Hypothalamus (tissue), 51 donors: ENCODE measurements at regions not wholly inside any gene's neighbourhood (a gene's known extent, or its start where the extent isn't known, plus 50 kb on each side); places are given as distances from the start of the nearest gene placed in this dataset.
A peak's percentile ranks its signal among the peaks of the same experiment; 100 is the strongest.
"Not testable (repeated sequence)": the region's sequence is repeated elsewhere in the genome, so short reads cannot be mapped to it uniquely, and the experiment has no call there.

Source experiments
- DNase-seq, 51 donors: peaks; one replicate each; lab custom pipeline; 2025; lab: John Stamatoyannopoulos, UW

DNA sequence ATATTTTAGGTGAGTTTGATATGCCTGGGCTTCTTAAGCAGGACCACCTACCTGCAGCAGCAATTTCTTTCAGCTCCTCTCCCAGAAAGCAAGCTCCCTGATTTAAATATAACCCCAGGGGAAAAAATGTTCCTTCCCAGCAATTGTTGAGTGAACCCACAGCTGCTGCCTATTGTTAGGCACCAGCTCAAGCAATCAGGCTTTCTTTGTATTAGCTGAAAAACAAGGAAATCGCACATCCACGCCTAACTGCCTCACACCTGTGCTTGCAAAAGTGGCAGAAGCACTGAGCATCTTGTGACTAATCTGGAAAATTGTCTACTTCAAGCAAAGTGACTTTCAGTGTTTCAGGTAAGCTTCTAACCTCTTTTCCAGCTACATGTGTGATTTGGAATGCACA is 432.2 kb downstream of the SMARCA1 start:
- DNase-seq, result peak in 1 of 51 donors; percentile 22

DNA sequence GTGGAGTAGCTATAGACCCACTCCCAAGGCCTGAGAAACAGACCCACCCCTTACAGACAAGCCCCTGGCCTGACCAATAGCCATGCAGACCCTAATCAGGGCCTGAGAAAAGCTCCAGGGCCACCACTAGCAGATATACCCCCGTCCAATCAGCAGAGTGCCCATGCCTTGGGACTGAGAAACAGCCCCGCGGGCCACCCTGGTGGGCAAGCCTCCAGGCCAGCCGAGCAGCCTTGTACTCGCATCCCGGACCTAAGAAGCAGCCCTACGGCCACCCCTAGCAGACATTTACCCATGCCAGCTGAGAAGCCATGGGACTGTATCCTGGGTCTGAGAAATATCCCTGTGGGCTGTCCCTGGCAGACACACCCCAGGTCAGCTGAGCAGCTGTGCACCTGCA is 436.5 kb downstream of the SMARCA1 start:
- DNase-seq, result no peak

DNA sequence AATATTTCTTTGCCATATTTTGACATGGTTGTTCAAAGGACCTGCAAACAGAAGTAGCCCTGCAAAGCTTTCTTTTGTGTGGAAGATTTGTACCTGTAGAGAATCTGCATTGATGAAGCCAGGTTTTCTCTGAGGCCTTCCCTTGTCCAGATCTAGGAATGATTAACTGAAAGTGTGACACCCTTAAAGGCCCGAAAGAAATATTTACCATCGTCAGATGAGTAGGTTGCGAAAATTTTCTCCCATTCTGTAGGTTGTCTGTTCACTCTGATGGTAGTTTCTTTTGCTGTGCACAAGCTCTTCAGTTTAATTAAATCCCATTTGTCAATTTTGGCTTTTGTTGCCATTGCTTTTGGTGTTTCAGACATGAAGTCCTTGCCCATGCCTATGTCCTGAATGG is 439.0 kb downstream of the SMARCA1 start:
- DNase-seq, result not testable (repeated sequence)

GRCh38 chrX:129077424-129078170 is 445.7 kb downstream of the SMARCA1 start:
- DNase-seq, result no peak

GRCh38 chrX:129071390-129071789 is 451.9 kb downstream of the SMARCA1 start:
- DNase-seq, result no peak

- no peak for DNase-seq
Observed at GRCh38 chrX:129065895-129066294, 457.4 kb downstream of the SMARCA1 start.

- no peak for DNase-seq
Observed at GRCh38 chrX:129058405-129058804, 464.9 kb downstream of the SMARCA1 start.

GRCh38 chrX:129043138-129043537 is 480.2 kb downstream of the SMARCA1 start:
- DNase-seq, result no peak

DNA sequence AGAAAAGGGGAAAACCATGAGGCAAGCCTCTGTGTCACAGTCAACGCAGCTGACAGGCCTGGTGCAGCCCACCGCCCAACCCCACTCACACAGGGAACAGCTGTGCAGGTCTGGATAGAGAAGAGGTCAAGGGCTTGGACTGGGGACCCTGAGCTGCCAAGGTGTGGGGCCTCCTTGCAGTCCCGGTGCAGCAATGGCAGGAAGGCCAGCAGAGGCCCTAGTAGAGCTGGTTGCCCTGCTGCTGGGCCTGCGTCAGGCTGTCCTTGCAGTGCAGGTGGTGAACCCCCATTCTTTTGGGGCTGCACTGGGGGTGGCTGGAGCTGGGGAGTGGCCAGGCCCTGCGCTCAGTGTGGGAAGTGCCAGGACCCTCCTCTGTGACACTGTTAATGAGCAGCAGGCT is 482.0 kb downstream of the SMARCA1 start:
- no peak for DNase-seq

- no peak for DNase-seq
Observed at GRCh38 chrX:129040124-129040523, 483.2 kb downstream of the SMARCA1 start.

DNA sequence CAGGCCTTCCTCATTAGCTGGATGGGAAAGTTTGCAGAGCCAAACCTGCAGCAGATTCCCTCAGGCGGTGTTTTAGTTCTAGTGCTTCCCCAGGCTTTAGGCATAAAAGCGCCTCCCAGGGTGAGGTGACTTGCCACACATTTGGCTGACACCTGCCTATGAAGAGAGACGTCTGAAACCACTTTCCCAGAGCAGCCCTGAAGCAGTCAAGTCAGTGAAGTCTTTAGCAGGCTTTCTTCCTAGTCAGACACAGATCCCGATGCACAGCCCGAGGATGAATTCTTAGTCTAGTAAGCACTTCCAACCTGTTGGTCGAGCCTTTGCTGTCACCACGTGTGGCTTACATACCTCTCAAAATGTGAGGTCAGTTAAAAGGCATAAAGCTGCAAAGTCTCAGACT is 484.1 kb downstream of the SMARCA1 start:
- no peak for DNase-seq

DNA sequence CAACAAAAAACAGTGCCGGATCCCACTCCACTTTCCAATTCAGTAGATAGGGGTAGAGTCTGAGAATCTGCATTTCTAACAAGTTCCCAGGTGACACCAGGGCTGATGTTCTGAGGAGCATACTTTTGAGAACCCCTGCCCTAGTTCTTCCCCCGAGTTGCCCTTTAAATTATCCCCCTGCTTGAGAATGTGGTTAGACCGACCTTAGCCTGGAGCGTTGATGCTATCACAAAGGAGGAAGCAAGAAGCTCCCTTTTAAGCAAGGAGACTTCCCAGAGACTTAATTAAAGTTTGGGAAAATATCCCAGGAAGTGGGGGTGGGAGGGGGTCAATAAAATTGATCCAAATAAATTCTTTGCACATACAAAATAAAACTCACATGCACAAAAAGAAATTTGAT is 485.9 kb downstream of the SMARCA1 start:
- no peak for DNase-seq

GRCh38 chrX:129035180-129035579 is 488.1 kb downstream of the SMARCA1 start:
- no peak for DNase-seq

DNA sequence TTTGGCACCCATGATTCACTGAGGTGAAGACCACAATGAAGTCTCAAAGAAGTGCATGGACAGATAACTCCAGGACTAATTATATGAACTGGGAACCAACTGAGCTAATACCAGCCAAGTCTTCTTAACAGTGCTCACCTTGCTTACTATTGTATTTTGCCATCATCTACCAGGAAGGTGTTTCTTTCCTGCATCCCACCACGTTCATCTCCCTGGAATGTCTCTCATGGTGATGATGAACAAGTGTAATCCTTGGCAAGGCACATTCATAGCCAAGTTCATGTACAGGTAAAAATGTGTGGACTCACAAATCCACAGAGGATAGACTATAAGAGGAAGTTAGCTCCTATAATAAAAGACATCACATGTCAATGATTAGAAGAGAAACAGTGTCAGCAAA is 489.1 kb downstream of the SMARCA1 start:
- no peak for DNase-seq

- no peak for DNase-seq
Observed at GRCh38 chrX:129026202-129026601, 497.1 kb downstream of the SMARCA1 start.

DNA sequence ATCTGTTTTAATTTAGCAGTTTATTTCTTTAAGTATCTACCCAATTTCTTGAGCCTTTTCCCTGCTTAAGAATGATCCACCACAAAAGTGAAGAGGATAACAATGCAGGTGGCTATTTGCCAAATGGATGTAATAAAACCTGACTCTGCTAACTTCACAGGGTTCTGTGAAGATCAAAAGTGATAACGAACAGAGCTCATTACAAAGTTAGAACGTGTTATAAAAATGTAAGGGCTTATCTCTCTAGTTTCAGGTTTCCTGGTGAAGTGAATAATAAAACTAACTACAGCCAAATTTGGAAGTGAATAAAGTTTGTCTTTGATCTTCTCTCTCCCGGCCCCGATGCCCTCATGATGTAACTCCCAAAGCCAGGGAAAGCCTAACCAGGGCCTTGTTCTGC is 497.9 kb downstream of the SMARCA1 start:
- no peak for DNase-seq

- DNase-seq, result no peak
Observed at GRCh38 chrX:129019412-129019811, 503.9 kb downstream of the SMARCA1 start.

DNA sequence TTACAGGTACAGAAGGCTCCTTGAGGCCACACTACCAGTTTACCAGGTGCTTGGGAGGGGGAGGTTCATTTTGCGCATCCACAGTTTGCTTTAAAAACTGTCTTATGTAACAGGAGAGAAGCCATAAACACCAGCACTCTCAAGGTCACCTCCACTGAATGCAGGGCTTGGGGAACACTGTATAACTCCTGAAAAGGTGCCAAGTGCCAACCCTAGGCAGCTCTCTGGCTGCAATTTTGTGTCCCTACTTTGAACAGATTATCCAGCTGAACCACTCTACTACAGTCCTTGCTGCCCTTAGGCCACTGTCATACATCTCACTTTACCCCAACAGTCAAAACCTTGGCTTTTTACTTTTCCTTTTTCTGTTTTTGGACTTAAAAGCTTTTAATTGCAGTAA is 507.9 kb downstream of the SMARCA1 start:
- DNase-seq, result no peak

GRCh38 chrX:129013574-129013973 is 509.7 kb downstream of the SMARCA1 start:
- no peak for DNase-seq

DNA sequence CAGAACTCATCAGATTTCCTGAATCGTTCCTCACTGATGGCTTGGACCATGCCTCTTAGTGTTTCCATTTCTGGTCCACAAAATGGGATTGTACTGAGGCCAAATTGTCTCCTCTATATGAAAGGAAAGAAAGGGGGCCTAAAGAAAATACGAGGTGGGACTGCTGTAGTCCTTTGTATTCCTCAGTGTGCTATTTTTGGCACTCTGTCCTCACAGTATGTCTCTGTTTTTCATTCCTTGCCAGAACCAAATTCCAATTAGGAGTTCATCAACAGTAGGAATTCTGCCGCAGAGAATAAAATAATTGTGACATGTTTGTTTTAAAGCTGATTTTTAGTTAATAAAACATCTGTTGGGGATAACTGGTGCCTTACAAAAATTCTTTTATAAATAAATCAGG is 515.7 kb downstream of the SMARCA1 start:
- DNase-seq, result no peak

- DNase-seq, result no peak
Observed at GRCh38 chrX:129006491-129006890, 516.8 kb downstream of the SMARCA1 start.

GRCh38 chrX:129000797-129001196 is 522.5 kb downstream of the SMARCA1 start:
- no peak for DNase-seq

- DNase-seq, result no peak
Observed at GRCh38 chrX:129000018-129000417, 523.3 kb downstream of the SMARCA1 start.
